ENCODE measurements at regions not wholly inside any gene's neighbourhood (a gene's known extent, or its start where the extent isn't known, plus 50 kb on each side); places are given as distances from the start of the nearest gene placed in this dataset.

DNA sequence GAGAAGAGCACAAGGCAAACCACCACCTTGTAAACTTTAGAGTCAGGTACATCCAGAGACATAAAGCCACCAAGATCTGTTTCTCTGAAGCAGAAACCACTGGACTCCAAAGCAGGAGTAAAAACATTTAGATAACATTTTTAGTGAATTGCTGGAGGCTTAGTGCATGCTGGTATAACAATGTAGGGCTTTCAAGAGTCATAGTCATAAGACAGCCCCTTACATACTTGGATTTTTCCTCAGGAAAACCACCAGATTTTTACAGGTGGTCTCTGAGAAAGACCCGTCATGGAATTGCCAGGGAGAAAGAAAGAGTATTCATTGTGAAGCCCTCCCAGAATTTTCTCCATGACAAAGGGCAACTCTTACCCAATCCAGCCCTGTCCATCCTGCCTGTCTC, 434.5 kb upstream of the NAALADL2 start:
- ChIA-PET CTCF (no interaction called here), POLR2A (no interaction called here)
- Mint-ChIP-seq H3K9me3 (no peaks in the 10 kb centered on the region), H3K4me1 (no peaks in the 10 kb centered on the region), H3K4me3 (no peak overlapping the region), H3K27ac (no peak overlapping the region), H3K27me3 (no peaks in the 10 kb centered on the region), H3K36me3 (ENCODE audit: low read depth) (no peaks in the 10 kb centered on the region)
- DNase-seq (no peak), ATAC-seq (ENCODE audit: low read depth) (no peak)
- TF ChIP-seq, protein P1, sequence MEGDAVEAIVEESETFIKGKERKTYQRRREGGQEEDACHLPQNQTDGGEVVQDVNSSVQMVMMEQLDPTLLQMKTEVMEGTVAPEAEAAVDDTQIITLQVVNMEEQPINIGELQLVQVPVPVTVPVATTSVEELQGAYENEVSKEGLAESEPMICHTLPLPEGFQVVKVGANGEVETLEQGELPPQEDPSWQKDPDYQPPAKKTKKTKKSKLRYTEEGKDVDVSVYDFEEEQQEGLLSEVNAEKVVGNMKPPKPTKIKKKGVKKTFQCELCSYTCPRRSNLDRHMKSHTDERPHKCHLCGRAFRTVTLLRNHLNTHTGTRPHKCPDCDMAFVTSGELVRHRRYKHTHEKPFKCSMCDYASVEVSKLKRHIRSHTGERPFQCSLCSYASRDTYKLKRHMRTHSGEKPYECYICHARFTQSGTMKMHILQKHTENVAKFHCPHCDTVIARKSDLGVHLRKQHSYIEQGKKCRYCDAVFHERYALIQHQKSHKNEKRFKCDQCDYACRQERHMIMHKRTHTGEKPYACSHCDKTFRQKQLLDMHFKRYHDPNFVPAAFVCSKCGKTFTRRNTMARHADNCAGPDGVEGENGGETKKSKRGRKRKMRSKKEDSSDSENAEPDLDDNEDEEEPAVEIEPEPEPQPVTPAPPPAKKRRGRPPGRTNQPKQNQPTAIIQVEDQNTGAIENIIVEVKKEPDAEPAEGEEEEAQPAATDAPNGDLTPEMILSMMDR (IDR thresholded peaks at IDR 0.05) = no peak
- intact Hi-C loops (cut with micrococcal nuclease) = no loop called here

DNA sequence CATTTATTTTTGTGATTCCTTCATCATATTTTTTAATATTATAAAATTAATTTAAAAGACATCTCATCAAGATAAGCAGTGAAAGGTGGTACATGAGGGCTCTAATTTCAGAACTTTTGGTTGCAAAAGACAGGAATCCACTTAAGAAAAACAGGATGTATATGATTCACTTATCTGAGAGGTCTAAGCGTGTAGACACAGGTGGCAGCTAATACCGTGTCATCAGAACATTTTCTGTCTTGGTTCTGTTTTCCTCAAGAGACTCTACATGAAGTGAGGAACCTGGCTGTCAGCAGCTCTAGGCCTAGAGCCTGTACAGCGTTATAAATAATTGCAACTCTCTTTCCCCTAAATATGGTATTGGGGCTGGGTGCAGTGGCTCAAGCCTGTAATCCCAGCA, 433.7 kb upstream of the NAALADL2 start:
- Mint-ChIP-seq H3K36me3 (ENCODE audit: low read depth) (no peaks in the 10 kb centered on the region), H3K27me3 (no peaks in the 10 kb centered on the region), H3K4me1 (no peaks in the 10 kb centered on the region), H3K27ac (no peak overlapping the region), H3K4me3 (no peak overlapping the region), H3K9me3 (no peaks in the 10 kb centered on the region)
- no peak for DNase-seq
- ChIA-PET POLR2A (no interaction called here), CTCF (no interaction called here)
- TF ChIP-seq, protein P1 (IDR thresholded peaks at IDR 0.05) = no peak
- no peak for ATAC-seq (ENCODE audit: low read depth)
- intact Hi-C loops (cut with micrococcal nuclease) = no loop called here

DNA sequence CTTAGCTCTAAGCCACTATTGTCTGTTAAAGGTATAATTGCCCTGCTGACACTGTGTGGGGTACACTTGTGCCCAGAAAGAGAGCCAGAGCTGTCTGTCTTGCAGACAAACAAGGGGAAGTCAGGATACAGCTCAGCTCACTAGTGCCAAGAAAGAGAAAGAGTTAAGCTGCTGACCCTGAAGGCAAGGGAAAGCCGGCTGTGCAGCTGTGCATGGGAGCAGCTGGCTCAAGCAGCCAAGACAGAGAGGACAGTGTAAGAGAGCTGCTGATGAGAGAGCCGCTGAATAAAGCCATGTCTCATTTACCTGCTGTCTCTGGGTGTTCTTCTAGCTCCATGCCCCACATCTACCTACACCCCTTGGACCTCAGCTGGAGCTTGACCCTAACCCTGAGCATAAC, 428.1 kb upstream of the NAALADL2 start:
- intact Hi-C loops (cut with micrococcal nuclease) = no loop called here
- no peak for DNase-seq
- no peak for ATAC-seq (ENCODE audit: low read depth)
- POLR2A ChIA-PET = no interaction called here
- no peaks in the 10 kb centered on the region for H3K36me3 Mint-ChIP-seq (ENCODE audit: low read depth)
- H3K27me3 Mint-ChIP-seq = no peaks in the 10 kb centered on the region
- no peak overlapping the region for H3K27ac Mint-ChIP-seq
- no peak overlapping the region for H3K4me3 Mint-ChIP-seq
- CTCF ChIA-PET = no interaction called here
- H3K4me1 Mint-ChIP-seq = no peaks in the 10 kb centered on the region
- no peaks in the 10 kb centered on the region for H3K9me3 Mint-ChIP-seq
- TF ChIP-seq, protein P1 (IDR thresholded peaks at IDR 0.05) = no peak

DNA sequence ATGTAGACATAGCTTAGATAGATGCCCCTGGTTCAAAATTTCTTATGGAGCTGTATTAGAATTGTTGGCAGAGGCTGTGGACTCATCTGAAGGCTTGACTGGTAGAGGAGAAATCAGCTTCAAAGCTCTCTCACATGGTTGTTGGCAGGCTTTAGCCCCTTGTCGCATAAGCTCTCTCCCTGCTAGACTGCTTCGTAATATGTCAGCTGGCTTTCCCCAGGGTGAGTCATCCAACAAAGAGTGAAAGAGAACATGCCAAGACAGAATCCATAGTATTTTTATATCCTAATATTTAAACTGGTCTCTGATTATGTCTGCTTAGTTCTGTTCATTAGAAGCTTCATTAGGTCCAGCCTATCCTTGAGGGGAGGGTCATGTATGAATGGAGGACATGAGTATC, 427.4 kb upstream of the NAALADL2 start:
- TF ChIP-seq, protein P1 (IDR thresholded peaks at IDR 0.05) = no peak
- Mint-ChIP-seq H3K9me3 (no peaks in the 10 kb centered on the region), H3K27me3 (no peaks in the 10 kb centered on the region), H3K27ac (no peak overlapping the region), H3K4me1 (no peaks in the 10 kb centered on the region), H3K36me3 (ENCODE audit: low read depth) (no peaks in the 10 kb centered on the region), H3K4me3 (no peak overlapping the region)
- intact Hi-C loops (cut with micrococcal nuclease) = no loop called here
- DNase-seq (no peak), ATAC-seq (ENCODE audit: low read depth) (no peak)
- ChIA-PET POLR2A (no interaction called here), CTCF (no interaction called here)

DNA sequence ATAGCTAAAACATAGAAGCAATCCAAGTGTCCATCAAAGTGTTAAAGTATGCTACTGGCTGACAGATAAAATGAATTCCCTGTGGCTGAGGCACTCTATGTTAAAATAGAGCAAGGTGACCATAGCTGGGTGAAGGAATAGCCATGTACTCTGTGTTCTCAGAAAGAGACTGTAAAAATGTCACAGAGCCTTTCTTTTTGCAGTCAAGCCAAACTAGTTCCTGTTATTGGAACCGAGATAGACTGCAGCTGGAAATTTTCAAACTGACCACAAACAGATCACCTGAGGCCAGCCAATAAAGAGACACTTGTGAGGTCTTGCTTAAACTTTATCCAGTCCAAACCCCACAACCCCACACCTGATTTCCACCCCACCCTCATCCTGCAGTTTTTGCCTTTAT, 422.8 kb upstream of the NAALADL2 start:
- CTCF ChIA-PET = no interaction called here
- ATAC-seq (ENCODE audit: low read depth) (no peak), DNase-seq (no peak)
- no peaks in the 10 kb centered on the region for H3K9me3 Mint-ChIP-seq
- intact Hi-C loops (cut with micrococcal nuclease) = no loop called here
- TF ChIP-seq, protein P1 (IDR thresholded peaks at IDR 0.05) = no peak
- no peak overlapping the region for H3K27ac Mint-ChIP-seq
- peaks cover 7% of the 10 kb centered on the region for H3K4me1 Mint-ChIP-seq
- no peak overlapping the region for H3K4me3 Mint-ChIP-seq
- POLR2A ChIA-PET = no interaction called here
- H3K36me3 Mint-ChIP-seq (ENCODE audit: low read depth) = no peaks in the 10 kb centered on the region
- peaks cover 6% of the 10 kb centered on the region for H3K27me3 Mint-ChIP-seq

Data from activated B cell treated with CpG ODN at 0.5 μM for 24 hours (primary cell).